DOHH2 (cell line): ENCODE measurements at regions not wholly inside any gene's neighbourhood (a gene's known extent, or its start where the extent isn't known, plus 50 kb on each side); places are given as distances from the start of the nearest gene placed in this dataset.

Experiments
- CTCF ChIP-seq: fragments of 200-600 bp; sonication (generic); IDR thresholded peaks from one replicate; pipeline ENCODE4 v1.5.1; 2014; ENCODE audit warnings: antibody characterized with exemption, mild to moderate bottlenecking, low read depth, low read length; ENCODE audit not compliant: poor library complexity, severe bottlenecking
- EZH2phosphoT487 ChIP-seq: fragments of 200-600 bp; sonication (generic); IDR thresholded peaks from 2 replicates; pipeline ENCODE4 v1.6.1; 2017; ENCODE audit warnings: borderline replicate concordance, mild to moderate bottlenecking, antibody characterized with exemption, low read length, moderate library complexity, mixed read lengths

GRCh38 chr17:51425773-51426172, 165.4 kb downstream of the UTP18 start:
- no peak for TF ChIP-seq CTCF
- no peak for TF ChIP-seq EZH2phosphoT487
